Cardiac fibroblast (primary cell): ENCODE measurements at regions not wholly inside any gene's neighbourhood (a gene's known extent, or its start where the extent isn't known, plus 50 kb on each side); places are given as distances from the start of the nearest gene placed in this dataset.
A peak's percentile ranks its signal among the peaks of the same experiment; 100 is the strongest.

Experiments
- DNase-seq, 2 donors: peaks; one replicate each; pipeline versions ENCODE4 v3.0.0 to v3.0.0-alpha.2; 2010; ENCODE audit warnings: low read depth in 2 of 2
- H3K4me3 ChIP-seq, 2 donors: replicated peaks in 1 of 2; 1 replicate in 1 of 2; 2 replicates in 1 of 2; pipeline ENCODE4 v1.5.1; 2011; ENCODE audit warnings: low read depth in 2 of 2, low read length in 2 of 2, mild to moderate bottlenecking in 2 of 2, moderate library complexity in 1 of 2
- TF ChIP-seq, protein P1 (sequence below): IDR thresholded peaks from one replicate; pipeline ENCODE4 v1.5.1; 2011; ENCODE audit warnings: low read depth, mild to moderate bottlenecking, low read length, inconsistent platforms

DNA sequence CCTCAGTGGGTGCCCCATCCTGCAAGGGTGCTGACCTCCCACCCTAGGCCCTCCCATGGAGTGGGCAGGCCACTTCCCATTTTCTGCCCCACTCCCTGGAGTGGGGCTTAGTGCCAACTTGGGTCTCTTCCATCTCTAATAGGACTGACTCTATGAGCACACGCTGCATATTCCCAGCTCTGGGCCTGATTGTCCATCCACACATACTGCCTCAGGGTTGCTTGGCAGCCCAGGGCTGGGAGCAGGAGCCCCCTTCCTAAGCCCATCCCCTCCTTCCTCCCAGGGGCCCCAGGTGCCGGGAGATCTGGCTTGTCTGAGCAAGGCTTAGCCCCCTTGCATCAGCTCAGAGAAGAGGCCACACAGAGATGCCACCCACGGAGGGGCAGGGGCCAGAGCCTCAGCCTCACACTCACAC is 55.1 kb downstream of the PJA1 start:
- DNase-seq, result peak in 1 of 2 donors; percentile 29
- no peak overlapping the region for H3K4me3 ChIP-seq
- TF ChIP-seq, protein P1, sequence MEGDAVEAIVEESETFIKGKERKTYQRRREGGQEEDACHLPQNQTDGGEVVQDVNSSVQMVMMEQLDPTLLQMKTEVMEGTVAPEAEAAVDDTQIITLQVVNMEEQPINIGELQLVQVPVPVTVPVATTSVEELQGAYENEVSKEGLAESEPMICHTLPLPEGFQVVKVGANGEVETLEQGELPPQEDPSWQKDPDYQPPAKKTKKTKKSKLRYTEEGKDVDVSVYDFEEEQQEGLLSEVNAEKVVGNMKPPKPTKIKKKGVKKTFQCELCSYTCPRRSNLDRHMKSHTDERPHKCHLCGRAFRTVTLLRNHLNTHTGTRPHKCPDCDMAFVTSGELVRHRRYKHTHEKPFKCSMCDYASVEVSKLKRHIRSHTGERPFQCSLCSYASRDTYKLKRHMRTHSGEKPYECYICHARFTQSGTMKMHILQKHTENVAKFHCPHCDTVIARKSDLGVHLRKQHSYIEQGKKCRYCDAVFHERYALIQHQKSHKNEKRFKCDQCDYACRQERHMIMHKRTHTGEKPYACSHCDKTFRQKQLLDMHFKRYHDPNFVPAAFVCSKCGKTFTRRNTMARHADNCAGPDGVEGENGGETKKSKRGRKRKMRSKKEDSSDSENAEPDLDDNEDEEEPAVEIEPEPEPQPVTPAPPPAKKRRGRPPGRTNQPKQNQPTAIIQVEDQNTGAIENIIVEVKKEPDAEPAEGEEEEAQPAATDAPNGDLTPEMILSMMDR, result no peak

- DNase-seq, result no peak
- TF ChIP-seq, protein P1, result no peak
- no peak overlapping the region for H3K4me3 ChIP-seq
Measured at GRCh38 chrX:69109706-69110105, 55.5 kb downstream of the PJA1 start.

GRCh38 chrX:69109036-69109663 is 56.1 kb downstream of the PJA1 start:
- DNase-seq, result no peak
- H3K4me3 ChIP-seq, result no peak overlapping the region
- TF ChIP-seq, protein P1, result no peak

DNA sequence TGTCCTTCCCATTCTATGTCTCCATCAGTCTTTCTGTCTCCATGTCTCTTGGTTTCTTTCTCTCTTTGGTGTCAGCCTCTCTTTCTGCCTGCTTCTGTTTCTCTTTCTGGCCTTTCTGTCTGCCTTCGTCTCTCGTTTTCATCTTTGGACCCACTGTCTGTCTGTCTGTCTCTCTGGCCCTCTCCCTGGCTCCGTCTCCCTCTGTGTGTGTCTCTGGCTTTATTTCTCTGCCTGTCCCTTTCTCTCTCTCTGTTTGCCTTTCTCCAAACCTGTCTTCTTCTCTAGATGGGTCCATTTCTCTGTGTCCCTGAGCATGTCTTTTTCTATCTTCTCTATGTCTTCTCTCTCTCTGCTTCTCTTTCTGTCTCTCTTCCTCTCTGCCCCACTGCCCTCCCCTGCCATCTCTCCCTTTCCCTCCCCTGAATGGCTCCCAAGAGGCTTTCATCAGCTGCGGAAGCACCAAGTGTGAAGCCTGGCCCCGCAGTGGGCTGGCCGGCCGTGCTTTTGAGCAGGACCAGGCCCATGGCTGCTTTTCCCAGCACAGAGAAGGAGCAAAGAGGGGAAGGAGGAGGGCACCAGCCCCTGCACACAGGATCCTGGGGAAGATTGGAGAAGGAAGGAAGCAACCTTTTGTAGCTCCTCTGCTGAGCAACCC is 57.4 kb downstream of the PJA1 start:
- TF ChIP-seq, protein P1, result no peak
- DNase-seq, result peak in 1 of 2 donors; percentile 28
- H3K4me3 ChIP-seq, result no peak overlapping the region

DNA sequence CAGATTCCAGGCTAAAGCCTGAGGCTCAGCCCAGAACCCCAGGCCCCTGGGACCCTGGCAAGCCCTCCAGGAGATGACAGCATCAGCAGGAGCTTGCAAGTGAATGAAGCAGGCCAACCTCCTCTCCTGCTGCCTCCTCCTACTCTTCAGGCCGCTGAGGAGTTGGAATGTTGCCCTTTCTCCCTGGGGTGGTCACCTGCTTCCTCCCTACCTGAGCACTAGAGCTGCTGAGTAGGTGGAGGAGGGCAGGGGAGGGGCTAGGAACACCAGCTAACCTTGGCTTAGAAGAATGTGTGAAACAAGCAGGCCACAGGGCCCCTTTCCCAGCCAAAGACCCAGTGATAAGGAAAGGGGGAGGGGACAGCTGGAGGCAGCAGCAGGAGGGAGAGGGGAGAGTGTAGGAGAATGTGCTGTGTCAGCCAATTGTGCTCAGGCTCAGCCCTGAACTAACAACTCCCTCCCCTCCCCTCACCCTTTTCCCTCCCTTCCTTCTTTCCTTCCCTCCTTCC is 58.0 kb downstream of the PJA1 start:
- TF ChIP-seq, protein P1, result no peak
- no peak overlapping the region for H3K4me3 ChIP-seq
- DNase-seq, result peak in 1 of 2 donors; percentile 61

- TF ChIP-seq, protein P1, result no peak
- DNase-seq, result no peak
- no peak overlapping the region for H3K4me3 ChIP-seq
Measured at GRCh38 chrX:69104756-69105434, 60.4 kb downstream of the PJA1 start.
